GM18858 (cell line): ENCODE measurements at regions not wholly inside any gene's neighbourhood (a gene's known extent, or its start where the extent isn't known, plus 50 kb on each side); places are given as distances from the start of the nearest gene placed in this dataset.

Source experiments
- ATAC-seq: cut with Tn5 transposase; IDR thresholded peaks from one replicate; pipeline ENCODE4 v1.9.1; 2021; ENCODE audit not compliant: unreplicated experiment

DNA sequence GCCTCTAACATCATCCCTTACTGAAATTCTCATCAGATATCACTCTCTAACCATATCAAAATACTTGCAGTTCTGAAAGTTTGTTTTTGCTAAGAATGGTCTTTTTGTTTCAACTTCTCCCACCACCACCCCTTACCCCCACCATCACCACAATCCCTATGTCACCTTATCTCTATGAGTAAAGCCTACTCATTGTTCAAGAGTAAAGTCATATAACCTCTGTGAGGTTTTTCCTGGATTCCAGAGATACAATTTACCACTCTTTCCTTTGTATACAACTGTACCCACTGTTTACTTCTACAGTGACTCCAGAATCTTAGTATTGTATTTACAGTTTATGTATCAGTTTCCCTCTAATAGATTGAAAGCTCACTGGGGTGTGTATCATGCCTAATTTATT, 158.0 kb upstream of the PCDH10 start:
- no peak for ATAC-seq

DNA sequence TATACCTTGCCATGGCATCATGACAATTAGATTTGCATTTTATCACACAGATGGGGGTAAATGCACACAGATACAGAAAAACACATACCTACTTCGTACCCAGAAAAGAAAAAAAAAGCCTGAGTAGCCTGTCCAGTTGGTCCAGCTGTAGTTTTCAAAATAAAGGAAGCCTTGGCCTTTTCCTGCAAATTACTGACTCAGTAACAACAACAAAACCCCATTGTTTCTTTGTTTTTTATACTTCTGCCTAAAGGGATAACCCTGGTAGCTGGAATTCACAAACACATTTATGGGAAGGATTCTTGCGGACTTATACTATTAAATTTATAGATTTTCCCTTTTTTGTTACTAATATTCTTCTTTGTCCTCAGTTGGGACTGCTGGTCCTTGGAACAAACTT, 156.4 kb upstream of the PCDH10 start:
- ATAC-seq, result no peak

DNA sequence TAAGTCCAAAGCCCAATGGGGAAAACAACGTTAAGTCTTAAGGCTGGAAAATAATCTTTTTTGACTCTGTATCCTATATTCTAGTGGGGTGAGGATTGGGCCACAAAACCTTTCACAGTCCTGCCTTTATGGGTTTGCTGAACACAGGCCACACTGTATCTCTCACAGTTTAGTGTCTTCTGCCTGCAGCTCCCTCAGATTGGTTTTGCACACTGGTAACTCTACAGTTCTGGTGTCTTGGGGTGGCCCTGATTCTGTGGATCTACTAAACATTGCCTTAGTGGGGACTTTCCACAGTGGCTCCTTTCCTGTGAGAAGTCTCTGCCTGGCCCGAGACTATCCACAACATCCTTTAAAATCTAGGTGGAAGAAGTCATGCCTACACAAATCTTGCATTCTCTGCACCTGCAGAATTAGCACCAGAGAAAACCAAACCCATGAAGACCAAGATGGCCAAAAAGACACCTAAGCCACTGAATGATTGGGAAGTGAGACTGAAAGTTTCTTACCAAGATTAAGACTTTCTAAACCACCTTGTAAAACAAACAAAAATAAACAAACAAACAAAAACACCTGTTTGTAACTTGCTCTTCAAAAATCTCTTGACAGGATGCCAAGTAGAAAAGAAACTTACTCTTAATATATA, 150.4 kb upstream of the PCDH10 start:
- no peak for ATAC-seq

DNA sequence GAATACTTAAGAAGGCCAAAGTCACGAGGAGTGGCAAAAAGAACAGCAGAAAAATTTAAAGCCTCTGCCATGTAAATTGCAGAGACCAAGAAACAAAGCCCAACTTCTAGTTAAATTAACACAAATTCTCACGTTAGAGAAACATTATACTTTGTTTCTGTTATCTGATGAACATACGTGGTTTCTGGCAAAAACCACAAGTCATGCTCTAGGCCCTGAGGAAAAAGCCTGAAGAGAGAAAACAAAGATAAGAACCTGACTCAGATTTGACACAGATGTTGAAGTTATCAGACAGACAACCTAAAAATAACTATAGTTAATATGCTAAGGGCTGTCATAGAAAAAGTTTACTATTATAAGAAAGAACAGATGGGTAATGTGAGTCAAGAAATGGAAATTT, 149.1 kb upstream of the PCDH10 start:
- peak; percentile 60 for ATAC-seq

DNA sequence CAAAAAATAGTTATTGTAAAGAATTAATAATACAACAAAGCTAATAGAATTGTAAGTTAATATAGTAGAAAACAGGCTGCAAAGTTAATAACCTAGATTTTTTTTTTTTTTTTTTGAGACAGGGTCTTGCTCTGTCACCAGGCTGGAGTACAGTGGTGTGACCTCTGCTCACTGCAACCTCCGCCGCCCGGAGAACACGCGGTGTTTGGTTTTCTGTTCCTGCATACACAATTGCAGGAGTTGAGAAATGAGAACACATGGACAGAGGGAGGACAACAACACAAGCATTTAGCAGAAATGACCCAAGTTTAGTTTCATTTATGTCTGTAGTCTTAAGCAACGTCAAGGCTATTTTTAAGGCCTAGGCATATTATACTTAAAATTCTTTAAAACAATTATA, 145.9 kb upstream of the PCDH10 start:
- ATAC-seq, result no peak

DNA sequence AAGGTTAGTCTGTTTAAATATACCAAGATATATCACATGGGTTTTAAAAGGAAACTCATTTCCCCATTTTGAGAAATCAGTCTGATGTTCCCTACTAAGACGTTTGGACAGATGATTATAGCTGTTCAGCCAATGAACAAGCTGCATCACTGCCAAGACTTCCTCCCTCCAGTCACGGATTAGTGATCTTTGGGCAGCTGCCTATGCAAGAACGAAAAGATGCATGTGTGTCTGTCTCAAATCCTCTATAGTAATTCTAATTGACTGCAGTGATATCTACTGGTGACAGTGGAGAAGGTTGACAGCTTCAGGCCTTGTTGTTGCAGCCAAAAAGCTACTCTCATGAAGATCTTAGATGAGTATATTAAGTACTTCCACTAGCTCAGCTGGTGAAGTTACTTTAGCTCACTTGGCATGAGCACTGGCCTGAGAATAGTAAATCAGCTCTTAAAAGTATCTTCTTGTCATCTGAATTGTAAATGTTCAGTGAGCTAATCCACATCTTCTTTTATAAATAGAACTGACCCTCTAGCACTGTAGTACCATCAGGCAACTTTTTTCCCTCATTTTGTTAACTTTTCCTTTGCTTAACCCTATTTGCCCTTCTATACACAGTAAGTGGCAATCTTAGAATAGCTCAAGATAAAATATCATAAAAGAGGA, 134.5 kb upstream of the PCDH10 start:
- no peak for ATAC-seq

DNA sequence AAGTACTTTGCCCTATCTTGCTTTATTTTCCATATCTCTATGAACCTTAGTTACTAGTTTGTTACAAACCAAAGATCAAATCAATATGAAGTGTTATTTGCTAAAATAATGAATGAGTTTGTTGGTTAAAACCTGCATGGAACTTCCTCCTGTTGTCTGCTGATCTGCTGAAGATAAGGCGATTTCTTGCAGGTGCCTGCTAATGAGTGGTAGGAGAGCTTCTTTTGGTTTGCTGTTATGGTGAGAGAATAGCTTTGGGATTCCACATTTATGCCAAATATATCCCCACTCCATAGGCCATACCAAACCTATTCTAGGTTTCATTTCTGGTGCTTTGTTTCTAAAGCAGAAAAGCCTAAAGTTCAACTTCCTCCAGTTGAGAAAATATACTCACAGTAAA, 103.8 kb upstream of the PCDH10 start:
- no peak for ATAC-seq

DNA sequence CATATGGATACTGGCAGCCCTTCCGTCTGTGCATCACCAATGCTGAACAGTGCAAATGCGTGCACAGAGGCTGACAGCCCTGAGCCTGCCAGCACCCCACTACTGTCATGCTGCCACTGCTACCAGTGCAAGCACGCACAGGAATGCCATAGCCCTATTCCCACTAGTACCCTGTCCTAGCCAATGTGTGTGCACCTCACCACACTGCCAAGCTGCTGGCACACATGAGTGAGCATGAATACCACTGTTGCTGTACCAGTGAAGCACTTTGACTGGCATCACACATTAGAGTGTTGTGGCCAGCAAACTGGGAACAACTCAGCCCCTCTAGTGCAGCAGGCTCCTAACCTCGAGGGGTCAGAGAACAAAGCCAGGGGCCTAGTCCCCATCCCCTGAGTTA, 102.9 kb upstream of the PCDH10 start:
- no peak for ATAC-seq

DNA sequence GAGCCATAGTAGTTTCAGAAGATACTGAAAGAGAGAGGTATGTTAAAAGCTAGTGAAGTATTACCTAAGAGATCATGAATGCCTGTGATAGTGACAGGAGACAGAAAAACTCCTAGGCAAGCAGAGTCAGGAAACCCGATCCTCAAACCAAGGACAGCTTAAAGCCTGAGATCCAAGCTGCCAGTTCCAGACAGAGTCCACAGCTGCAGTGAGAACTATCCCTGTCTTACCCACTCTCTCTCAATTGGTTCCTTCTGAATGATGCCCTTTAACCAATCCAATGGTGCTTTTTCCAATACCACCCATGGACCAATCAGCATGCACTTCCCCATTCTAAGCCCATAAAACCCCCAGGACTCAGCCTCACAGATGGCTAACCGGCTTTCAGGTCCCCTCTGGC, 90.4 kb upstream of the PCDH10 start:
- ATAC-seq, result no peak

DNA sequence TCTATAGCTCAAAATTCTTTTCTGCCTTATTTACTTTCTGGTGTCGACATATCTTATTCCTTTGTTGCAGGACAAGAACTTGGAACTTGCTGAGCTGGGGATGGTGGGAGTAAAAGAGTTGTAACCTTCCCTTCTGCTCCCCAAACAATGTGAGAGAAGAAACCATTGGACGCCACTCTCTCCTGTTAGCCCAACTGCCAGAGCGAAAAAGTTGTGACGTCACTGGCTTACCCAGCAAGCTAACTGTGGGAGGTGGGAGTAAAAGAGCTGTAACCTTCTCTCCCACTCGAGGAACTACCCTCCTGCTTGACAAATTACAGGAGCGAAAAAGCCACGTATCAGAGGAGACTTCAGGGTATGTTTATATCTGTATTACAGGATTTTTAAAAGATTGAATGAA, 90.0 kb upstream of the PCDH10 start:
- no peak for ATAC-seq

DNA sequence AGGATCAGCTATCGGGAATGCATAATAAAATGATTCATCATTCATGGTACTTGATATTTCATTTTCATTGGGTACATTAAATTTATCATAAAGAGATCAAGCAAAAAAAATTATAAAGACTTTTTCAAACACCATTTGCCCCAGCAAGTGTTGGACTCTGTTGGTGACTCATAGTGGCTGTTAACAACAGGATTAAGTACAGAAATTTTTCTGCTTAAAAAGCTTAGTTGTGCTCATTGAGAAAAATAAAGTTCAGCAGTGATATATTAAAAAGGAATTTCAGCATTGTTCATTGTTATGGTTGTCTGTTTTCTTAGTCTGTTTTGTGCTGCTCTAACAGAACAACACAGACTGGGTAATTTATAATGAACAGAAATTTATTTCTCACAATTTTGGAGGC, 86.2 kb upstream of the PCDH10 start:
- no peak for ATAC-seq

DNA sequence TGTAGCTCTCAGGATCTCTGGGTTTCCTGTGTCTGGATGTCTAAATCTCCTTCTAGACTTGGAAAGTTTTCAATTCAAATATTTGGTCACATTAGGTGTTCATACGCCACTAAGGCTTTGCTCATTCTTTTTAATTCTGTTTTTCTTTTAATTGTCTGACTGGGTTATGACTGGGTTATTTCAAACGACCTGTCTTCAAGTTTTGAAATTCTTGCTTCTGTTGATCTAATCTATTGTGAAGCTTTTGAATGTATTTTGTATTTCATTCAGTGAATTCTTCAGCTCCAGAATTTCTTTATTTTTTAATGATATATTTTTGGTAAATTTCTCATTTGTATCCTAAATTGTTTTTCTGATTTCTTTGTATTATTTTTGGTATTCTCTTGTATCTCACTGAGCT, 81.0 kb upstream of the PCDH10 start:
- ATAC-seq, result no peak

DNA sequence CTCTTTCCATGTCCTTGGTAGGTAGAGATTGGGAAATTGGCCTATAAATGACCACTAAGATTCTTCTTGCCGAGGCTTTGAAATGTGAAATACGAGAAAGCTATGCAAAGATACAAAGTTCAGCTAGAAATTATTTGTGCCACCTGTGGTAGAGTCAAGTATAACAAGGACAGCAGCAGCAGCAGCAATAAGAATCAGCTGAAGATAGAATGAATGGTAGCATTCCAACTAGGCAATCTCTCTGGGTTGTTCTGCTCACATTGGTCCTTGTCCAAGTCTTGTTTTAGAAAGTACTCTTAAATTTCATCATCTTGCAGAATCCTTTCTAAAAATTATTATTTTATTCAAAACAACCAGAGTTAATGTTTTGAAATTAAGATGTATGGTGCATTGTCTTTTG, 67.8 kb upstream of the PCDH10 start:
- ATAC-seq, result no peak

DNA sequence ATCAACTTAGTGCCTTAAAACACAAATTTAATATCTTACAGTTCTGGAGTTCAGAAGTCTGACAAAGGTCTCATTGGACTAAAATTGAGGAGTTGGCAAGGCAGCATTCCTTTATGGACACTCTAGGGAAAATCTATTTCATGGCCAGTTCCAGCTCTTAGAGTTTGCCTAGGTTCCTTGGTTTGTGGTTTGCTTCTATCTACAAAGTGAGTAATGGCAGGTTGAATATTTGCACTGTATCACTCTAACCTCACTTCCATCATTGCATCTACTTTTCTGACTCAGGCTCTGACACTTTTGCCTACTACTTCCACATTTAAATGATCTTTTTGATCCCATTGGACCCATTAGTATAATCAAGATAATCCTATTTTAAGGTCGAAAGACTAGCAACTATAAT, 64.7 kb upstream of the PCDH10 start:
- ATAC-seq, result no peak

DNA sequence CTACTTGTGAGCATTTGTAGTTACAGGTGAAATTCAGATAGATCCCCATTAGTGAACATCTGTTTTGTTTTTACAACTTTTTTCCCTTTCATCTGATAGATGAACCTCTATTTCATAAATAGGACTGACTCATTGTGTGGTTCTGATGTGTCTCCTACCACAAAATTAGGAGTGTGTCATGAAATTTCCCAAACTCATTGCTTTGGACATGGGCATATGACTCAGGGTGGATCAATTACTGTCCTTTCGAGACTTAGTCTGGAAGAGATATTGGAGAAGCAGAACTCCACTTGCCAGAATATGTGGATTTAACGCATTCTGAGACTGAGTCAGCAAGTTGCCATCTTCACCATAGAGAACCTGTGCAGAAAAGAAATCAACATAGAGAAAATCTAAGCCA, 53.5 kb upstream of the PCDH10 start:
- no peak for ATAC-seq

DNA sequence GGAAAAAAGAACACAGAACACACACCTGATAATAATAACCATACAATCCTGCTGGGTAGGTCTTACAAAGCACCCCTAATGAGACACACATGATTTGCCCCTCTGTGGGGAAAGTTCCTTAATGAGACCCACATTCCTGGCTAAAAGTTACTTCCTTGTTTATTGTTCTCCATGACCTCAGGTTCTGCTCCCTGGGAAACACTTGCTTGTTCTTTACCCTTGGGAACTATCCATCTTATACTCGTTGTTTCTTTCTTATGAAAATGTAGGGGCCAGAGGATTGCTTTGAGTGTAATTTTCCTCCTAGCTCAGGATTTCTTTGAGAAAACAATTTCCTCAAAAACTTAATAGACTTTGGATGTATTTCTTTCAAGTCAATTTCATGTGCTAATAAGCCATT, 52.1 kb upstream of the PCDH10 start:
- no peak for ATAC-seq
